ENCODE measurements at regions not wholly inside any gene's neighbourhood (a gene's known extent, or its start where the extent isn't known, plus 50 kb on each side); places are given as distances from the start of the nearest gene placed in this dataset.

DNA sequence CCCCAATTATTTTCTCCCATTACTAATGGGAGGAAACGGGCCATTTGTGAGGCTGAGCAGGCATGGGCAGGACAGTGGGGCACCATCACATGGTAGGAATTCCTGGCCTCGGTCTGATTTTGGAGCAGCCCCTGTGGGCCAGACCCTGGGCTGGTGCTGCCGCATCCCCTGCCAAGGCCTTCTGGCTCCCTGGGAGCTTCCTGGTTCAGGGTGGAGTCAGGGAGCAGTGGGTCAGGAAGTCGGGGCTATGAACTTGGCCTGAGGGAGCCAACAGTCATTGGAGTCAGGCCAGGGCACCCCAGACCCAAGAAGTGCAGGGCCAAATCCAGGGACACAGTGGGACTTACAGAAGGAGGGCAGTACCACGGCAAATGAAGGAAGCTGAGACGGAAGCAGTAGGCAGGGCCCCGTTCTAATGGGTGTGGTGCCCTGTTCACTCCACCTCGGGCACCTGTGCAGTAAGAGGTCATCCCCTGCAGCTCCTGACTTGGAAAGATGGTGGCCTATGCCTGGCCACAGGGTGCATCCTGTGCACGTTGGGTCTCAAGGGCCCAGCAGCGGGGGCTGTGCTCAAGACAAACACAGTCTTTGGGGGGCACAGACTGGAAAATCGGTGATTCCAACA, 328.1 kb downstream of the SMAD2 start:
- TF ChIP-seq EZH2phosphoT487 (IDR thresholded peaks at IDR 0.05; ENCODE audit: borderline replicate concordance, low read depth) = no peak
- no peak for TF ChIP-seq FOXJ3 (CRISPR knock-in tag; IDR thresholded peaks at IDR 0.05)
- TF ChIP-seq RAD21 (IDR thresholded peaks at IDR 0.05; ENCODE audit: low read length) = no peak
- TF ChIP-seq, protein P1, sequence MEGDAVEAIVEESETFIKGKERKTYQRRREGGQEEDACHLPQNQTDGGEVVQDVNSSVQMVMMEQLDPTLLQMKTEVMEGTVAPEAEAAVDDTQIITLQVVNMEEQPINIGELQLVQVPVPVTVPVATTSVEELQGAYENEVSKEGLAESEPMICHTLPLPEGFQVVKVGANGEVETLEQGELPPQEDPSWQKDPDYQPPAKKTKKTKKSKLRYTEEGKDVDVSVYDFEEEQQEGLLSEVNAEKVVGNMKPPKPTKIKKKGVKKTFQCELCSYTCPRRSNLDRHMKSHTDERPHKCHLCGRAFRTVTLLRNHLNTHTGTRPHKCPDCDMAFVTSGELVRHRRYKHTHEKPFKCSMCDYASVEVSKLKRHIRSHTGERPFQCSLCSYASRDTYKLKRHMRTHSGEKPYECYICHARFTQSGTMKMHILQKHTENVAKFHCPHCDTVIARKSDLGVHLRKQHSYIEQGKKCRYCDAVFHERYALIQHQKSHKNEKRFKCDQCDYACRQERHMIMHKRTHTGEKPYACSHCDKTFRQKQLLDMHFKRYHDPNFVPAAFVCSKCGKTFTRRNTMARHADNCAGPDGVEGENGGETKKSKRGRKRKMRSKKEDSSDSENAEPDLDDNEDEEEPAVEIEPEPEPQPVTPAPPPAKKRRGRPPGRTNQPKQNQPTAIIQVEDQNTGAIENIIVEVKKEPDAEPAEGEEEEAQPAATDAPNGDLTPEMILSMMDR (IDR thresholded peaks at IDR 0.05) = no peak
- TF ChIP-seq, protein P2, sequence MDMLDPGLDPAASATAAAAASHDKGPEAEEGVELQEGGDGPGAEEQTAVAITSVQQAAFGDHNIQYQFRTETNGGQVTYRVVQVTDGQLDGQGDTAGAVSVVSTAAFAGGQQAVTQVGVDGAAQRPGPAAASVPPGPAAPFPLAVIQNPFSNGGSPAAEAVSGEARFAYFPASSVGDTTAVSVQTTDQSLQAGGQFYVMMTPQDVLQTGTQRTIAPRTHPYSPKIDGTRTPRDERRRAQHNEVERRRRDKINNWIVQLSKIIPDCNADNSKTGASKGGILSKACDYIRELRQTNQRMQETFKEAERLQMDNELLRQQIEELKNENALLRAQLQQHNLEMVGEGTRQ (IDR thresholded peaks at IDR 0.05; ENCODE audit: borderline replicate concordance, low read depth, low read length) = no peak
- no peak for TF ChIP-seq RXRA (IDR thresholded peaks at IDR 0.05; ENCODE audit: borderline replicate concordance, low read depth)

Data from SK-N-SH (cell line).